ENCODE measurements at regions not wholly inside any gene's neighbourhood (a gene's known extent, or its start where the extent isn't known, plus 50 kb on each side); places are given as distances from the start of the nearest gene placed in this dataset.

DNA sequence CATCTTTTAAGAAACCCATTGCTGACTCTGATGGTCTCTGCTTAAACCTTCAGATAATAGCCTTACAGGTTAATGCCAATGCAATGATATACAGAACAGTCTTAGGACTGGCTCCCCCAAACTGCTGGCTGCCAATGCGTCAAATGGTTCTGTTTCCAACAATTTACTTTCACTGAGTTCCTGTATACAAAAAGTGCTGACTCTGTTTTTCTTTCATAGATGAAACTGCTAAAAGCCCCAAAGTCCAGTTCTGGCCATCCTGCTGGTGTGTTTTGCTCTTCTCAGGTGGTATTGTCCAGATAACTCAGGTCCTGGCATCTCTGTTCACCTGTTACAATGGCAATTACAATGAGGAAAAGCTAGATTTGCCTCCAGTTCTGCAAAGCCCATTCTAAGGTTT lies 326.9 kb downstream of the GRIN2B start:
- Histone ChIP-seq H3K36me3 (ENCODE audit: insufficient read depth in 1 of 2, low read depth in 1 of 2) (no peaks in the 10 kb centered on the region), H3K27ac (no peak overlapping the region), H3K27me3 (ENCODE audit: insufficient read depth in 3 of 3, low read length in 2 of 3) (peaks cover 0 to 4% (median 0%) of the 10 kb centered on the region in 3 donors), H3K9me3 (no peaks in the 10 kb centered on the region), H3K4me3 (no peak overlapping the region), H3K4me1 (no peaks in the 10 kb centered on the region)
- ATAC-seq (no peak), DNase-seq (no peak)
- 79 to 97% (median 86%) methylated on average over 1 of the region's 1 CpG for WGBS, 3 donors
- TF ChIP-seq, protein P1, sequence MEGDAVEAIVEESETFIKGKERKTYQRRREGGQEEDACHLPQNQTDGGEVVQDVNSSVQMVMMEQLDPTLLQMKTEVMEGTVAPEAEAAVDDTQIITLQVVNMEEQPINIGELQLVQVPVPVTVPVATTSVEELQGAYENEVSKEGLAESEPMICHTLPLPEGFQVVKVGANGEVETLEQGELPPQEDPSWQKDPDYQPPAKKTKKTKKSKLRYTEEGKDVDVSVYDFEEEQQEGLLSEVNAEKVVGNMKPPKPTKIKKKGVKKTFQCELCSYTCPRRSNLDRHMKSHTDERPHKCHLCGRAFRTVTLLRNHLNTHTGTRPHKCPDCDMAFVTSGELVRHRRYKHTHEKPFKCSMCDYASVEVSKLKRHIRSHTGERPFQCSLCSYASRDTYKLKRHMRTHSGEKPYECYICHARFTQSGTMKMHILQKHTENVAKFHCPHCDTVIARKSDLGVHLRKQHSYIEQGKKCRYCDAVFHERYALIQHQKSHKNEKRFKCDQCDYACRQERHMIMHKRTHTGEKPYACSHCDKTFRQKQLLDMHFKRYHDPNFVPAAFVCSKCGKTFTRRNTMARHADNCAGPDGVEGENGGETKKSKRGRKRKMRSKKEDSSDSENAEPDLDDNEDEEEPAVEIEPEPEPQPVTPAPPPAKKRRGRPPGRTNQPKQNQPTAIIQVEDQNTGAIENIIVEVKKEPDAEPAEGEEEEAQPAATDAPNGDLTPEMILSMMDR (IDR thresholded peaks at IDR 0.05) = no peak
- intact Hi-C loops (cut with DNase I) = no loop called here

DNA sequence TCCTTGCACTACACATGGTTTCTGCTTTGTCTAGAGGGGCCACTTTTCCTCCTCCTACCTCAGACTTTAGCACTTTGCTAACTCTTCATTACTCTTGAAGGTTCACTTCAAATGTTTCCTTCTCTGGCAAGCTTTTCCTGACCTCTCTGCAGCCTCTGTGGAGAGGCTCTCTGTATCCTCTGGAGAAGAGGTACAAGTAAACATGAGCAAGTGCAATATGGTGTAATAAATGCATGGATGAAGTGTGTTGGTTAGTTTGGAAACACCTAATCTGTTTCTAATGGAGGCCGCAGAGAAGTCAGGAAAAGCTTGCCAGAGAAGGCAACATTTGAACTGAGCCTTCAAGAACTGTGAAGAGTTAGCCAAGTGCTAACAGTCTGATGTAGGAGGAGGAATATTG lies 329.3 kb downstream of the GRIN2B start:
- Histone ChIP-seq H3K27me3 (ENCODE audit: insufficient read depth in 3 of 3, low read length in 2 of 3) (peaks cover 0 to 4% (median 0%) of the 10 kb centered on the region in 3 donors), H3K36me3 (ENCODE audit: insufficient read depth in 1 of 2, low read depth in 1 of 2) (no peaks in the 10 kb centered on the region), H3K4me3 (no peak overlapping the region), H3K27ac (no peak overlapping the region), H3K9me3 (no peaks in the 10 kb centered on the region), H3K4me1 (no peaks in the 10 kb centered on the region)
- 88 to 97% (median 91%) methylated on average over 1 of the region's 1 CpG for WGBS, 3 donors
- DNase-seq = no peak
- no peak for ATAC-seq
- intact Hi-C loops (cut with DNase I) = no loop called here
- TF ChIP-seq, protein P1 (IDR thresholded peaks at IDR 0.05) = no peak

DNA sequence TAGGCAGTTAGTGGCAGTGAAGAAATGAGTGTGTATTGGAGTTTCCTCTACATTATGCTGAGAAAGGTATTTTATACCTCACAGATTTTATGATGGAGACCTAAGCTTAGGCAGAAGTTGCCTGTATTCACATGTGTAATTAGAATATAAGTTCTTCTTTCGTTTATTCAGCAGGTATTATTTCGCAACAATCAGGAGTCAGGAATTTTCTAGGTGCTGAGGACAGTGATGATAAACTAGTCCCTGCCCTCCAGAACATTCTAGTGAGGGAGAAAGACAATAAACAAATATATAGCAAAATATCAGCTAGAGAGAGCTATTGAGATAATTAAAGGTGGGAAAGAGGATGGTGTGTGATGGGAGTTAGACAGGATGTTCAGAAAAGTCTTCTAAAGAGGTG lies 345.7 kb downstream of the GRIN2B start:
- no peak for ATAC-seq
- no peak overlapping the region for H3K27ac ChIP-seq
- intact Hi-C loops (cut with DNase I) = no loop called here

DNA sequence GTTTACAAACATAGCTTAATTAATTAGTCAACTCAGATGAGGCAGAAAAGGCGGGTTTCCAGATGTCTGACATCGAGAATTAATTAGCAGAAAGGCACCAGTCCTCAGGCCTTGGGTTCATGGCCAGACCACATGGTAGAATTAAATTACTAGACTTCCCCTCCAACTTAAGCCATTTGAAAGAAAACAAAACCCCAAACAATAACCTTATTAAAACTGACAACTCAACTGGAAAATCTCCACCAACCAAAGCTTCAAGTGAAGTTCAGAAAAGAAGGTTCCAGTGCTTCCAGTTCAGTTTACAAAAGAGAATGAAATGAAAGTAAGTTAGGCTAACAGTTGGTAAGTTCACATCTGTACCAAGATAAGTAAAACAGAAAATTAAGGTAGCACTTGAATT lies 349.5 kb downstream of the GRIN2B start:
- Histone ChIP-seq H3K9me3 (no peaks in the 10 kb centered on the region), H3K27ac (no peak overlapping the region), H3K4me1 (no peaks in the 10 kb centered on the region), H3K4me3 (no peak overlapping the region), H3K27me3 (ENCODE audit: insufficient read depth in 3 of 3, low read length in 2 of 3) (peaks cover 0 to 3% (median 0%) of the 10 kb centered on the region in 3 donors), H3K36me3 (ENCODE audit: insufficient read depth in 1 of 2, low read depth in 1 of 2) (no peaks in the 10 kb centered on the region)
- WGBS, 3 donors = 53 to 75% (median 58%) methylated on average over 2 of the region's 2 CpGs
- intact Hi-C loops (cut with DNase I) = no loop called here
- no peak for ATAC-seq
- TF ChIP-seq, protein P1 (IDR thresholded peaks at IDR 0.05) = no peak
- DNase-seq = no peak

More for the DNA sequence above, 345.7 kb downstream of the GRIN2B start:
- 56 to 90% (median 60%) methylated on average over 2 of the region's 2 CpGs for WGBS, 3 donors
- no peak for DNase-seq
- Histone ChIP-seq H3K4me1 (no peaks in the 10 kb centered on the region), H3K4me3 (no peak overlapping the region), H3K27me3 (ENCODE audit: insufficient read depth in 3 of 3, low read length in 2 of 3) (peaks cover 0 to 3% (median 0%) of the 10 kb centered on the region in 3 donors), H3K9me3 (no peaks in the 10 kb centered on the region), H3K36me3 (ENCODE audit: insufficient read depth in 1 of 2, low read depth in 1 of 2) (no peaks in the 10 kb centered on the region)
- TF ChIP-seq, protein P1 (IDR thresholded peaks at IDR 0.05) = no peak

DNA sequence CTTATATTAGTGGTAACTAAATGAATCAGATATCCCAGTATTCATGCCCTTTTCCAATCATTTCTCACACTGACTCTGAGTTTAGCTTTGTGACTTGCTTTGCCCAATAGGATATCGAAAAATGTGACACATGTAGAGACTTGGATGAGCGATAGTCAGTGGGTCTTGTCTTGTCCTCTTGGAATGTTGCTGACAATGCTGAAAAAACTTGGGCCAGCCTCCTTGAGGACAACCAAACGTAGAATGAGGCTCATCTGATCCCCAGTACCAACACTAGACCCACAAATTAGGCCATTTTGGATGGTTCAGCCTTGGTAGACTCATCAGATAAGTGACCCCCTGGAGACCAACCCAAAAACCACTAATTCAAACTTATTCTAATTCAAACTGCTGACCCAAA lies 351.0 kb downstream of the GRIN2B start:
- DNase-seq = no peak
- Histone ChIP-seq H3K27me3 (ENCODE audit: insufficient read depth in 3 of 3, low read length in 2 of 3) (peaks cover 0 to 3% (median 0%) of the 10 kb centered on the region in 3 donors), H3K36me3 (ENCODE audit: insufficient read depth in 1 of 2, low read depth in 1 of 2) (no peaks in the 10 kb centered on the region), H3K9me3 (no peaks in the 10 kb centered on the region), H3K27ac (no peak overlapping the region), H3K4me3 (no peak overlapping the region), H3K4me1 (no peaks in the 10 kb centered on the region)
- intact Hi-C loops (cut with DNase I) = no loop called here
- no peak for ATAC-seq
- WGBS, 3 donors = 86% methylated on average over 3 of the region's 3 CpGs
- TF ChIP-seq, protein P1 (IDR thresholded peaks at IDR 0.05) = no peak
